WTC11 (cell line): ENCODE measurements at regions not wholly inside any gene's neighbourhood (a gene's known extent, or its start where the extent isn't known, plus 50 kb on each side); places are given as distances from the start of the nearest gene placed in this dataset.

ENCODE experiments used
- E2F1 ChIP-seq: sonication (generic); formaldehyde crosslinking; IDR thresholded peaks from 2 replicates; pipeline ENCODE4 v1.8.0; 2022; ENCODE audit warnings: mild to moderate bottlenecking, missing genetic modification reagents
- ELF4 ChIP-seq: sonication (generic); formaldehyde crosslinking; IDR thresholded peaks from 2 replicates; pipeline ENCODE4 v1.8.1; 2022; ENCODE audit warnings: low read depth, mild to moderate bottlenecking, moderate library complexity, missing genetic modification reagents
- ETV6 ChIP-seq: sonication (generic); formaldehyde crosslinking; IDR thresholded peaks from 2 replicates; pipeline ENCODE4 v1.8.1; 2022; ENCODE audit warnings: mild to moderate bottlenecking, missing genetic modification reagents
- NFE2L1 ChIP-seq: sonication (generic); formaldehyde crosslinking; IDR thresholded peaks from 2 replicates; pipeline ENCODE4 v1.8.1; 2023; ENCODE audit warnings: missing genetic modification reagents
- NFYB ChIP-seq: sonication (generic); formaldehyde crosslinking; conservative IDR thresholded peaks from 2 replicates; pipeline ENCODE4 v1.8.0; 2022; ENCODE audit warnings: low read depth, missing genetic modification reagents
- PRDM15 ChIP-seq: sonication (generic); formaldehyde crosslinking; IDR thresholded peaks from 2 replicates; pipeline ENCODE4 v1.8.0; 2022; ENCODE audit warnings: missing genetic modification reagents
- USF2 ChIP-seq: sonication (generic); formaldehyde crosslinking; IDR thresholded peaks from 2 replicates; pipeline ENCODE4 v1.8.1; 2023; ENCODE audit warnings: mild to moderate bottlenecking, missing genetic modification reagents, moderate library complexity
- ZNF121 ChIP-seq: sonication (generic); formaldehyde crosslinking; IDR thresholded peaks from 2 replicates; pipeline ENCODE4 v1.8.0; 2023; ENCODE audit warnings: missing genetic modification reagents
- ZNF138 ChIP-seq: sonication (generic); formaldehyde crosslinking; conservative IDR thresholded peaks from 2 replicates; pipeline ENCODE4 v1.8.1; 2022; ENCODE audit warnings: mild to moderate bottlenecking, moderate library complexity, missing genetic modification reagents
- ZNF416 ChIP-seq: fragments of 250-450 bp; sonication (Bioruptor Pico); IDR thresholded peaks from 2 replicates; pipeline ENCODE4 v1.9.0; 2021; ENCODE audit warnings: mild to moderate bottlenecking, inconsistent platforms
- TF ChIP-seq, protein P1 (sequence below): fragments of 200-600 bp; IDR thresholded peaks from 2 replicates; pipeline ENCODE4 v1.8.0; 2022; ENCODE audit warnings: antibody characterized with exemption
- TF ChIP-seq, protein P2 (sequence below): sonication (generic); formaldehyde crosslinking; IDR thresholded peaks from 2 replicates; pipeline ENCODE4 v1.8.1; 2022; ENCODE audit warnings: low read depth, missing genetic modification reagents, borderline replicate concordance
- TF ChIP-seq, protein P3 (sequence below): sonication (generic); formaldehyde crosslinking; IDR thresholded peaks from 2 replicates; pipeline ENCODE4 v1.8.1; 2023; ENCODE audit warnings: mild to moderate bottlenecking, missing genetic modification reagents
- TF ChIP-seq, protein P4 (sequence below): sonication (generic); formaldehyde crosslinking; IDR thresholded peaks from 2 replicates; pipeline ENCODE4 v1.8.0; 2023; ENCODE audit warnings: mild to moderate bottlenecking, missing genetic modification reagents

- TF ChIP-seq ELF4 (CRISPR knock-in tag) (no peak), NFYB (CRISPR knock-in tag) (no peak), ZNF121 (no peak), ETV6 (CRISPR knock-in tag) (no peak), NFE2L1 (no peak), ZNF138 (CRISPR knock-in tag) (no peak), PRDM15 (CRISPR knock-in tag) (no peak), E2F1 (CRISPR knock-in tag) (no peak), USF2 (no peak), ZNF416 (CRISPR knock-in tag) (no peak)
- TF ChIP-seq, protein P1, sequence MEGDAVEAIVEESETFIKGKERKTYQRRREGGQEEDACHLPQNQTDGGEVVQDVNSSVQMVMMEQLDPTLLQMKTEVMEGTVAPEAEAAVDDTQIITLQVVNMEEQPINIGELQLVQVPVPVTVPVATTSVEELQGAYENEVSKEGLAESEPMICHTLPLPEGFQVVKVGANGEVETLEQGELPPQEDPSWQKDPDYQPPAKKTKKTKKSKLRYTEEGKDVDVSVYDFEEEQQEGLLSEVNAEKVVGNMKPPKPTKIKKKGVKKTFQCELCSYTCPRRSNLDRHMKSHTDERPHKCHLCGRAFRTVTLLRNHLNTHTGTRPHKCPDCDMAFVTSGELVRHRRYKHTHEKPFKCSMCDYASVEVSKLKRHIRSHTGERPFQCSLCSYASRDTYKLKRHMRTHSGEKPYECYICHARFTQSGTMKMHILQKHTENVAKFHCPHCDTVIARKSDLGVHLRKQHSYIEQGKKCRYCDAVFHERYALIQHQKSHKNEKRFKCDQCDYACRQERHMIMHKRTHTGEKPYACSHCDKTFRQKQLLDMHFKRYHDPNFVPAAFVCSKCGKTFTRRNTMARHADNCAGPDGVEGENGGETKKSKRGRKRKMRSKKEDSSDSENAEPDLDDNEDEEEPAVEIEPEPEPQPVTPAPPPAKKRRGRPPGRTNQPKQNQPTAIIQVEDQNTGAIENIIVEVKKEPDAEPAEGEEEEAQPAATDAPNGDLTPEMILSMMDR, result no peak
- TF ChIP-seq, protein P2, sequence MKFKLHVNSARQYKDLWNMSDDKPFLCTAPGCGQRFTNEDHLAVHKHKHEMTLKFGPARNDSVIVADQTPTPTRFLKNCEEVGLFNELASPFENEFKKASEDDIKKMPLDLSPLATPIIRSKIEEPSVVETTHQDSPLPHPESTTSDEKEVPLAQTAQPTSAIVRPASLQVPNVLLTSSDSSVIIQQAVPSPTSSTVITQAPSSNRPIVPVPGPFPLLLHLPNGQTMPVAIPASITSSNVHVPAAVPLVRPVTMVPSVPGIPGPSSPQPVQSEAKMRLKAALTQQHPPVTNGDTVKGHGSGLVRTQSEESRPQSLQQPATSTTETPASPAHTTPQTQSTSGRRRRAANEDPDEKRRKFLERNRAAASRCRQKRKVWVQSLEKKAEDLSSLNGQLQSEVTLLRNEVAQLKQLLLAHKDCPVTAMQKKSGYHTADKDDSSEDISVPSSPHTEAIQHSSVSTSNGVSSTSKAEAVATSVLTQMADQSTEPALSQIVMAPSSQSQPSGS, result no peak
- TF ChIP-seq, protein P3, sequence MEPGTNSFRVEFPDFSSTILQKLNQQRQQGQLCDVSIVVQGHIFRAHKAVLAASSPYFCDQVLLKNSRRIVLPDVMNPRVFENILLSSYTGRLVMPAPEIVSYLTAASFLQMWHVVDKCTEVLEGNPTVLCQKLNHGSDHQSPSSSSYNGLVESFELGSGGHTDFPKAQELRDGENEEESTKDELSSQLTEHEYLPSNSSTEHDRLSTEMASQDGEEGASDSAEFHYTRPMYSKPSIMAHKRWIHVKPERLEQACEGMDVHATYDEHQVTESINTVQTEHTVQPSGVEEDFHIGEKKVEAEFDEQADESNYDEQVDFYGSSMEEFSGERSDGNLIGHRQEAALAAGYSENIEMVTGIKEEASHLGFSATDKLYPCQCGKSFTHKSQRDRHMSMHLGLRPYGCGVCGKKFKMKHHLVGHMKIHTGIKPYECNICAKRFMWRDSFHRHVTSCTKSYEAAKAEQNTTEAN (CRISPR knock-in tag), result no peak
- TF ChIP-seq, protein P4, sequence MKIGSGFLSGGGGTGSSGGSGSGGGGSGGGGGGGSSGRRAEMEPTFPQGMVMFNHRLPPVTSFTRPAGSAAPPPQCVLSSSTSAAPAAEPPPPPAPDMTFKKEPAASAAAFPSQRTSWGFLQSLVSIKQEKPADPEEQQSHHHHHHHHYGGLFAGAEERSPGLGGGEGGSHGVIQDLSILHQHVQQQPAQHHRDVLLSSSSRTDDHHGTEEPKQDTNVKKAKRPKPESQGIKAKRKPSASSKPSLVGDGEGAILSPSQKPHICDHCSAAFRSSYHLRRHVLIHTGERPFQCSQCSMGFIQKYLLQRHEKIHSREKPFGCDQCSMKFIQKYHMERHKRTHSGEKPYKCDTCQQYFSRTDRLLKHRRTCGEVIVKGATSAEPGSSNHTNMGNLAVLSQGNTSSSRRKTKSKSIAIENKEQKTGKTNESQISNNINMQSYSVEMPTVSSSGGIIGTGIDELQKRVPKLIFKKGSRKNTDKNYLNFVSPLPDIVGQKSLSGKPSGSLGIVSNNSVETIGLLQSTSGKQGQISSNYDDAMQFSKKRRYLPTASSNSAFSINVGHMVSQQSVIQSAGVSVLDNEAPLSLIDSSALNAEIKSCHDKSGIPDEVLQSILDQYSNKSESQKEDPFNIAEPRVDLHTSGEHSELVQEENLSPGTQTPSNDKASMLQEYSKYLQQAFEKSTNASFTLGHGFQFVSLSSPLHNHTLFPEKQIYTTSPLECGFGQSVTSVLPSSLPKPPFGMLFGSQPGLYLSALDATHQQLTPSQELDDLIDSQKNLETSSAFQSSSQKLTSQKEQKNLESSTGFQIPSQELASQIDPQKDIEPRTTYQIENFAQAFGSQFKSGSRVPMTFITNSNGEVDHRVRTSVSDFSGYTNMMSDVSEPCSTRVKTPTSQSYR (CRISPR knock-in tag), result no peak
Observed at GRCh38 chrX:150293311-150294013, 69.7 kb upstream of the MAMLD1 start.
